ENCODE measurements at regions not wholly inside any gene's neighbourhood (a gene's known extent, or its start where the extent isn't known, plus 50 kb on each side); places are given as distances from the start of the nearest gene placed in this dataset.

GRCh38 chr5:175579742-175580432 lies 78.0 kb upstream of the HRH2 start:
- WGBS (ENCODE audit: insufficient coverage, low coverage, missing lambda C conversion rate): 7% methylated on average over 11 of the region's 11 CpGs
- Histone ChIP-seq H2AFZ (ENCODE audit: low read depth, low read length) (no peak overlapping the region), H3K27me3 (ENCODE audit: control insufficient read depth in 2 of 2, insufficient read depth in 2 of 2, low read length in 2 of 2) (peaks cover 12 to 41% of the 10 kb centered on the region in 2 experiments; a peak in 4 of 5 replicates), H3K4me2 (ENCODE audit: insufficient read depth, low read length) (no peak overlapping the region), H3K9ac (ENCODE audit: insufficient read depth in 1 of 2, low read depth in 2 of 2, low read length in 2 of 2) (no peak overlapping the region), H3K27ac (ENCODE audit: extremely low read depth, low read depth, low read length) (no peak overlapping the region), H4K20me1 (replicated peaks; ENCODE audit: control insufficient read depth, insufficient read depth, low read length) (no peaks in the 10 kb centered on the region), H3K4me3 (no peak overlapping the region), H3K79me2 (ENCODE audit: control insufficient read depth, insufficient read depth, low read length) (no peaks in the 10 kb centered on the region), H3K9me1 (ENCODE audit: control insufficient read depth, insufficient read depth, low read length) (no peaks in the 10 kb centered on the region), H3K9me3 (replicated peaks; ENCODE audit: control insufficient read depth, insufficient read depth, low read depth, low read length) (no peaks in the 10 kb centered on the region), H3K4me1 (replicated peaks in 1 of 2; ENCODE audit: control insufficient read depth in 2 of 2, insufficient read depth in 2 of 2, low read length in 2 of 2) (no peaks in the 10 kb centered on the region), H3K36me3 (ENCODE audit: control insufficient read depth, insufficient read depth, low read length) (no peaks in the 10 kb centered on the region)
- in situ Hi-C loops (cut with MboI) (no loop called here), intact Hi-C loops (cut with micrococcal nuclease) (no loop called here)
- BruUV-seq (replicated peaks): no TSS peak
- no peak for DNase-seq (ENCODE audit: extremely low read depth in 1 of 4, low spot score in 3 of 4)
- no peak for TF ChIP-seq HINFP (tag; conservative IDR thresholded peaks at IDR 0.05; ENCODE audit: low read depth)
- TF ChIP-seq HLTF (IDR thresholded peaks at IDR 0.05): no peak
- no peak for TF ChIP-seq MIER1 (IDR thresholded peaks at IDR 0.05; ENCODE audit: low read depth)
- TF ChIP-seq FOXP4 (CRISPR knock-in tag; IDR thresholded peaks at IDR 0.05; ENCODE audit: borderline replicate concordance): no peak
- TF ChIP-seq HNRNPLL (IDR thresholded peaks at IDR 0.05; ENCODE audit: low read depth, low read length, poor library complexity, severe bottlenecking): no peak
- TF ChIP-seq TBP (optimal IDR thresholded peaks at IDR 0.05; ENCODE audit: low read depth, low read length): no peak
- no peak for TF ChIP-seq ZNF146 (CRISPR knock-in tag; IDR thresholded peaks at IDR 0.05; ENCODE audit: unreplicated experiment)
- no peak for TF ChIP-seq NR2F6 (CRISPR knock-in tag; IDR thresholded peaks at IDR 0.05)
- no peak for TF ChIP-seq ZKSCAN1 (IDR thresholded peaks at IDR 0.05; ENCODE audit: low read depth, low read length)
- CTCF ChIA-PET (ENCODE audit: low intra/inter-chr PET ratio): no interaction called here
- POLR2A ChIA-PET: interaction anchor here (0.9 to 1.4 kb wide), 3 partner anchors 9 to 113 kb away, joined by 3 to 4 read pairs (median 3); no protein-coding TSS in a partner anchor
- ATAC-seq: no peak
- no peak for FAIRE-seq
